DOHH2 (cell line): ENCODE measurements at regions not wholly inside any gene's neighbourhood (a gene's known extent, or its start where the extent isn't known, plus 50 kb on each side); places are given as distances from the start of the nearest gene placed in this dataset.

Experiments
- H3F3A ChIP-seq: fragments of 200-600 bp; sonication (generic), shearing (Covaris generic); 2 replicates; pipeline ENCODE4 v1.6.0; 2016; ENCODE audit warnings: antibody characterized with exemption, mild to moderate bottlenecking; ENCODE audit not compliant: control insufficient read depth, insufficient read depth
- H3K27ac ChIP-seq: fragments of 200-600 bp; sonication (generic); 2 replicates; pipeline ENCODE4 v1.5.1; 2014; ENCODE audit warnings: low read depth, mild to moderate bottlenecking, low read length, moderate library complexity
- H3K27me3 ChIP-seq: fragments of 200-600 bp; sonication (generic); 2 replicates; pipeline ENCODE4 v1.6.1; 2014; ENCODE audit warnings: mild to moderate bottlenecking, low read length, mixed read lengths; ENCODE audit not compliant: control insufficient read depth
- H3K36me3 ChIP-seq: fragments of 200-600 bp; sonication (generic); 2 replicates; pipeline ENCODE4 v1.6.1; 2014; ENCODE audit warnings: mild to moderate bottlenecking, low read length, moderate library complexity, mixed read lengths; ENCODE audit not compliant: control insufficient read depth
- H3K4me1 ChIP-seq: fragments of 200-600 bp; sonication (generic); 2 replicates; pipeline ENCODE4 v1.6.1; 2014; ENCODE audit warnings: mild to moderate bottlenecking, low read length, mixed read lengths; ENCODE audit not compliant: control insufficient read depth
- H3K4me2 ChIP-seq: fragments of 200-600 bp; sonication (generic); 2 replicates; pipeline ENCODE4 v1.6.0; 2014; ENCODE audit warnings: mild to moderate bottlenecking, low read length, moderate library complexity
- H3K4me3 ChIP-seq: fragments of 200-600 bp; sonication (generic); 2 replicates; pipeline ENCODE4 v1.5.1; 2014; ENCODE audit warnings: mild to moderate bottlenecking, low read length, mixed read lengths
- H3K79me2 ChIP-seq: fragments of 200-600 bp; sonication (generic); 2 replicates; pipeline ENCODE4 v1.6.1; 2014; ENCODE audit warnings: mild to moderate bottlenecking, low read length, mixed read lengths; ENCODE audit not compliant: control insufficient read depth
- H3K9me2 ChIP-seq: fragments of 200-600 bp; sonication (generic); replicated peaks from 2 replicates; pipeline ENCODE4 v1.6.1; 2014; ENCODE audit warnings: mild to moderate bottlenecking, low read length, mixed read lengths; ENCODE audit not compliant: control insufficient read depth
- H3K9me3 ChIP-seq: fragments of 200-600 bp; sonication (generic); 2 replicates; pipeline ENCODE4 v1.6.1; 2014; ENCODE audit warnings: antibody characterized with exemption, low read length, mixed read lengths; ENCODE audit not compliant: control insufficient read depth, insufficient read depth
- H4K20me1 ChIP-seq: fragments of 200-600 bp; sonication (generic); 2 replicates; pipeline ENCODE4 v1.6.0; 2014; ENCODE audit warnings: low read depth, mild to moderate bottlenecking, antibody characterized with exemption, low read length, moderate library complexity; ENCODE audit not compliant: control insufficient read depth, insufficient read depth
- CTCF ChIP-seq: fragments of 200-600 bp; sonication (generic); IDR thresholded peaks from one replicate; pipeline ENCODE4 v1.5.1; 2014; ENCODE audit warnings: antibody characterized with exemption, mild to moderate bottlenecking, low read depth, low read length; ENCODE audit not compliant: poor library complexity, severe bottlenecking
- EZH2phosphoT487 ChIP-seq: fragments of 200-600 bp; sonication (generic); IDR thresholded peaks from 2 replicates; pipeline ENCODE4 v1.6.1; 2017; ENCODE audit warnings: borderline replicate concordance, mild to moderate bottlenecking, antibody characterized with exemption, low read length, moderate library complexity, mixed read lengths

DNA sequence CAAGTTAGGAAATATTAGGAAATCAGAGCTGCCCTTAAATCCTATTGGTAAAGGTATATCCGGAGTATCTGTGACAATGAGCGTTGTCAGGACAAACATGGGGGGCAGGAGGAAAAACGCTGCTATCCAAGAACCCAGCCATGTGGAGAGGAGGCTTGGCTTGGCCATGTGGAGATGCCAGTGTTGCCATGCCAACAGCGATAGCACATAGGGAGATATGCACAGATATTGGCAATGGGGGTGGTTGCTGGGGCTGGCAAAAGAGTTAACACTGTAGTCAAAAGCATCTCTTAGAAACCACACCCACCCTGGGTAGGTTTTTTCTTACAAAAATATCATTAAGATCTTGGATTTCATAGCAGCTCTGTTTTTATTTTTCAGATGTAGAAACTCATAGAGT, 106.4 kb upstream of the ASTN2 start:
- no peaks in the 10 kb centered on the region for H3K9me3 ChIP-seq
- no peaks in the 10 kb centered on the region for H3K9me2 ChIP-seq
- no peaks in the 10 kb centered on the region for H3K36me3 ChIP-seq
- H4K20me1 ChIP-seq, result no peaks in the 10 kb centered on the region
- no peaks in the 10 kb centered on the region for H3K79me2 ChIP-seq
- H3K4me1 ChIP-seq, result no peaks in the 10 kb centered on the region
- no peak overlapping the region for H3K4me2 ChIP-seq
- H3K27me3 ChIP-seq, result peaks cover 11% of the 10 kb centered on the region
- TF ChIP-seq EZH2phosphoT487 (no peak), CTCF (no peak)
- no peak overlapping the region for H3K27ac ChIP-seq
- no peaks in the 10 kb centered on the region for H3F3A ChIP-seq
- no peak overlapping the region for H3K4me3 ChIP-seq

- TF ChIP-seq EZH2phosphoT487, result no peak
- no peak for TF ChIP-seq CTCF
- no peaks in the 10 kb centered on the region for H3K9me2 ChIP-seq
- no peaks in the 10 kb centered on the region for H3K36me3 ChIP-seq
- no peak overlapping the region for H3K4me2 ChIP-seq
- no peaks in the 10 kb centered on the region for H3F3A ChIP-seq
- H3K4me1 ChIP-seq, result no peaks in the 10 kb centered on the region
- no peaks in the 10 kb centered on the region for H3K9me3 ChIP-seq
- no peak overlapping the region for H3K27ac ChIP-seq
- peaks cover 8% of the 10 kb centered on the region for H3K27me3 ChIP-seq
- H4K20me1 ChIP-seq, result no peaks in the 10 kb centered on the region
- H3K4me3 ChIP-seq, result no peak overlapping the region
- no peaks in the 10 kb centered on the region for H3K79me2 ChIP-seq
Measured at GRCh38 chr9:117516676-117517632, 102.1 kb upstream of the ASTN2 start.

GRCh38 chr9:117511852-117512481, 97.1 kb upstream of the ASTN2 start:
- H3K4me2 ChIP-seq, result no peak overlapping the region
- no peaks in the 10 kb centered on the region for H3K4me1 ChIP-seq
- no peak for TF ChIP-seq EZH2phosphoT487
- no peak for TF ChIP-seq CTCF

More at GRCh38 chr9:117511852-117512481, 97.1 kb upstream of the ASTN2 start:
- Histone ChIP-seq H3K9me2 (no peaks in the 10 kb centered on the region), H3K9me3 (no peaks in the 10 kb centered on the region), H3K27me3 (peaks cover 11% of the 10 kb centered on the region), H4K20me1 (no peaks in the 10 kb centered on the region), H3K27ac (no peak overlapping the region), H3K4me3 (no peak overlapping the region), H3F3A (no peaks in the 10 kb centered on the region), H3K36me3 (no peaks in the 10 kb centered on the region), H3K79me2 (no peaks in the 10 kb centered on the region)
